HUES64 (cell line): ENCODE measurements at regions not wholly inside any gene's neighbourhood (a gene's known extent, or its start where the extent isn't known, plus 50 kb on each side); places are given as distances from the start of the nearest gene placed in this dataset.

Experiments
- H3K27ac ChIP-seq: 2 replicates; pipeline ENCODE4 v1.7.0; 2013; ENCODE audit warnings: low read depth, low read length, inconsistent platforms
- H3K27me3 ChIP-seq: 2 replicates; pipeline ENCODE4 v1.6.1; 2013; ENCODE audit warnings: mild to moderate bottlenecking, low read length; ENCODE audit not compliant: insufficient read depth
- H3K36me3 ChIP-seq: 2 replicates; pipeline ENCODE4 v1.6.1; 2013; ENCODE audit warnings: mild to moderate bottlenecking, low read length; ENCODE audit not compliant: insufficient read depth
- H3K4me1 ChIP-seq: 2 replicates; pipeline ENCODE4 v1.6.1; 2013; ENCODE audit warnings: mild to moderate bottlenecking, low read length, moderate library complexity; ENCODE audit not compliant: insufficient read depth
- H3K4me3 ChIP-seq: 2 replicates; pipeline ENCODE4 v1.5.1; 2013; ENCODE audit warnings: mild to moderate bottlenecking, low read length, moderate library complexity
- H3K9ac ChIP-seq: 2 replicates; pipeline ENCODE4 v1.6.1; 2013; ENCODE audit warnings: mild to moderate bottlenecking, low read depth, low read length
- H3K9me3 ChIP-seq: 2 replicates; pipeline ENCODE4 v1.6.1; 2013; ENCODE audit warnings: low read depth, low read length; ENCODE audit not compliant: insufficient read depth
- WGBS: fragments of 150-250, 120-280 bp; methylation state at CpG from one replicate; pipeline ENCODE4 v1.1.7; 2013; ENCODE audit warnings: missing lambda C conversion rate; 5-methylcytosine and 5-hydroxymethylcytosine counted together

GRCh38 chr4:166274136-166274761, 401.2 kb downstream of the TLL1 start:
- H3K36me3 ChIP-seq, result no peaks in the 10 kb centered on the region
- H3K27ac ChIP-seq, result no peak overlapping the region
- H3K9ac ChIP-seq, result no peak overlapping the region
- H3K9me3 ChIP-seq, result no peaks in the 10 kb centered on the region
- no peaks in the 10 kb centered on the region for H3K4me1 ChIP-seq
- H3K4me3 ChIP-seq, result no peak overlapping the region
- WGBS, result 92% methylated on average over 21 of the region's 21 CpGs
- no peaks in the 10 kb centered on the region for H3K27me3 ChIP-seq

GRCh38 chr4:166274775-166275174, 401.7 kb downstream of the TLL1 start:
- 93% methylated on average over 1 of the region's 1 CpG for WGBS
- H3K4me1 ChIP-seq, result no peaks in the 10 kb centered on the region
- H3K27me3 ChIP-seq, result no peaks in the 10 kb centered on the region
- no peak overlapping the region for H3K27ac ChIP-seq
- H3K9me3 ChIP-seq, result no peaks in the 10 kb centered on the region
- no peak overlapping the region for H3K9ac ChIP-seq
- no peaks in the 10 kb centered on the region for H3K36me3 ChIP-seq
- no peak overlapping the region for H3K4me3 ChIP-seq

- Histone ChIP-seq H3K36me3 (no peaks in the 10 kb centered on the region), H3K9ac (no peak overlapping the region), H3K9me3 (no peaks in the 10 kb centered on the region), H3K27ac (no peak overlapping the region), H3K4me3 (no peak overlapping the region), H3K27me3 (no peaks in the 10 kb centered on the region), H3K4me1 (no peaks in the 10 kb centered on the region)
- WGBS, result 100% methylated on average over 1 of the region's 1 CpG
These were observed 404.4 kb downstream of the TLL1 start for GRCh38 chr4:166277401-166277800.

GRCh38 chr4:166277853-166278252, 404.8 kb downstream of the TLL1 start:
- H3K36me3 ChIP-seq, result no peaks in the 10 kb centered on the region
- H3K27ac ChIP-seq, result no peak overlapping the region
- no peaks in the 10 kb centered on the region for H3K27me3 ChIP-seq
- no peak overlapping the region for H3K9ac ChIP-seq
- H3K9me3 ChIP-seq, result no peaks in the 10 kb centered on the region
- H3K4me3 ChIP-seq, result no peak overlapping the region
- WGBS, result 100% methylated on average over 1 of the region's 1 CpG
- no peaks in the 10 kb centered on the region for H3K4me1 ChIP-seq

GRCh38 chr4:166279261-166279660, 406.2 kb downstream of the TLL1 start:
- Histone ChIP-seq H3K27me3 (no peaks in the 10 kb centered on the region), H3K36me3 (no peaks in the 10 kb centered on the region), H3K4me3 (no peak overlapping the region), H3K4me1 (no peaks in the 10 kb centered on the region), H3K27ac (no peak overlapping the region), H3K9ac (no peak overlapping the region), H3K9me3 (no peaks in the 10 kb centered on the region)

- 80% methylated on average over 1 of the region's 1 CpG for WGBS
- Histone ChIP-seq H3K36me3 (no peaks in the 10 kb centered on the region), H3K9ac (no peak overlapping the region), H3K9me3 (no peaks in the 10 kb centered on the region), H3K27ac (no peak overlapping the region), H3K27me3 (no peaks in the 10 kb centered on the region), H3K4me3 (no peak overlapping the region), H3K4me1 (no peaks in the 10 kb centered on the region)
These were observed 407.6 kb downstream of the TLL1 start for GRCh38 chr4:166280642-166281041.

GRCh38 chr4:166282081-166282770, 409.2 kb downstream of the TLL1 start:
- no CpG with 5 or more reads among the region's 1 CpG for WGBS
- H3K27ac ChIP-seq, result no peak overlapping the region
- H3K27me3 ChIP-seq, result no peaks in the 10 kb centered on the region
- no peaks in the 10 kb centered on the region for H3K9me3 ChIP-seq
- H3K4me3 ChIP-seq, result no peak overlapping the region
- H3K9ac ChIP-seq, result no peak overlapping the region
- H3K4me1 ChIP-seq, result no peaks in the 10 kb centered on the region
- H3K36me3 ChIP-seq, result no peaks in the 10 kb centered on the region

- no peaks in the 10 kb centered on the region for H3K27me3 ChIP-seq
- no peak overlapping the region for H3K27ac ChIP-seq
- H3K36me3 ChIP-seq, result no peaks in the 10 kb centered on the region
- no peaks in the 10 kb centered on the region for H3K9me3 ChIP-seq
- no peak overlapping the region for H3K9ac ChIP-seq
- no peaks in the 10 kb centered on the region for H3K4me1 ChIP-seq
- no peak overlapping the region for H3K4me3 ChIP-seq
These were observed 411.2 kb downstream of the TLL1 start for GRCh38 chr4:166284221-166284620.

- H3K27me3 ChIP-seq, result no peaks in the 10 kb centered on the region
- H3K4me1 ChIP-seq, result no peaks in the 10 kb centered on the region
- H3K4me3 ChIP-seq, result no peak overlapping the region
- WGBS, result 72% methylated on average over 4 of the region's 4 CpGs
- no peak overlapping the region for H3K9ac ChIP-seq
- H3K9me3 ChIP-seq, result no peaks in the 10 kb centered on the region
- H3K36me3 ChIP-seq, result no peaks in the 10 kb centered on the region
- H3K27ac ChIP-seq, result no peak overlapping the region
These were observed 417.4 kb downstream of the TLL1 start for GRCh38 chr4:166290426-166290825.

GRCh38 chr4:166293556-166293955, 420.5 kb downstream of the TLL1 start:
- Histone ChIP-seq H3K4me1 (no peaks in the 10 kb centered on the region), H3K9me3 (no peaks in the 10 kb centered on the region), H3K27ac (no peak overlapping the region), H3K27me3 (no peaks in the 10 kb centered on the region), H3K4me3 (no peak overlapping the region), H3K9ac (no peak overlapping the region), H3K36me3 (no peaks in the 10 kb centered on the region)
- WGBS, result 100% methylated on average over 1 of the region's 2 CpGs

- Histone ChIP-seq H3K9ac (no peak overlapping the region), H3K36me3 (no peaks in the 10 kb centered on the region), H3K9me3 (no peaks in the 10 kb centered on the region), H3K27me3 (no peaks in the 10 kb centered on the region), H3K4me3 (no peak overlapping the region), H3K27ac (no peak overlapping the region), H3K4me1 (no peaks in the 10 kb centered on the region)
- 97% methylated on average over 6 of the region's 6 CpGs for WGBS
These were observed 428.2 kb downstream of the TLL1 start for GRCh38 chr4:166301266-166301665.

- WGBS, result 94% methylated on average over 4 of the region's 4 CpGs
- no peaks in the 10 kb centered on the region for H3K9me3 ChIP-seq
- H3K4me1 ChIP-seq, result no peaks in the 10 kb centered on the region; the same call in 1 of the 2 replicates
- no peak overlapping the region for H3K4me3 ChIP-seq
- no peaks in the 10 kb centered on the region for H3K27me3 ChIP-seq
- no peak overlapping the region for H3K9ac ChIP-seq
- no peaks in the 10 kb centered on the region for H3K36me3 ChIP-seq
- no peak overlapping the region for H3K27ac ChIP-seq
These were observed 435.6 kb downstream of the TLL1 start for GRCh38 chr4:166308647-166309046.
